ENCODE measurements at regions not wholly inside any gene's neighbourhood (a gene's known extent, or its start where the extent isn't known, plus 50 kb on each side); places are given as distances from the start of the nearest gene placed in this dataset.
"Not testable (repeated sequence)": the region's sequence is repeated elsewhere in the genome, so short reads cannot be mapped to it uniquely, and the experiment has no call there.

- H3K9ac ChIP-seq (ENCODE audit: low read length); H3K36me3 ChIP-seq (ENCODE audit: control insufficient read depth, insufficient read depth, low read length); H3K4me3 ChIP-seq (ENCODE audit: low read length); H3K4me1 ChIP-seq (ENCODE audit: control insufficient read depth, insufficient read depth, low read length); H3K27me3 ChIP-seq (ENCODE audit: control insufficient read depth, insufficient read depth, low read length); H3K27ac ChIP-seq (ENCODE audit: low read depth, low read length): not testable (repeated sequence)
These were observed 277.8 kb upstream of the ARHGAP42 start for GRCh38 chr11:100409267-100409666.

GRCh38 chr11:100419518-100419917 lies 267.6 kb upstream of the ARHGAP42 start:
- Histone ChIP-seq H3K4me3 (ENCODE audit: low read length) (no peak overlapping the region), H3K27me3 (ENCODE audit: control insufficient read depth, insufficient read depth, low read length) (no peaks in the 10 kb centered on the region), H3K4me1 (ENCODE audit: control insufficient read depth, insufficient read depth, low read length) (no peaks in the 10 kb centered on the region), H3K36me3 (ENCODE audit: control insufficient read depth, insufficient read depth, low read length) (no peaks in the 10 kb centered on the region), H3K27ac (ENCODE audit: low read depth, low read length) (no peak overlapping the region), H3K9ac (ENCODE audit: low read length) (no peak overlapping the region)

- Histone ChIP-seq H3K27me3 (ENCODE audit: control insufficient read depth, insufficient read depth, low read length) (no peaks in the 10 kb centered on the region), H3K4me3 (ENCODE audit: low read length) (no peak overlapping the region), H3K36me3 (ENCODE audit: control insufficient read depth, insufficient read depth, low read length) (no peaks in the 10 kb centered on the region), H3K27ac (ENCODE audit: low read depth, low read length) (no peak overlapping the region), H3K9ac (ENCODE audit: low read length) (no peak overlapping the region), H3K4me1 (ENCODE audit: control insufficient read depth, insufficient read depth, low read length) (no peaks in the 10 kb centered on the region)
These were observed 252.1 kb upstream of the ARHGAP42 start for GRCh38 chr11:100434821-100435641.

GRCh38 chr11:100438376-100438775 lies 248.7 kb upstream of the ARHGAP42 start:
- Histone ChIP-seq H3K27ac (ENCODE audit: low read depth, low read length) (no peak overlapping the region), H3K9ac (ENCODE audit: low read length) (no peak overlapping the region), H3K27me3 (ENCODE audit: control insufficient read depth, insufficient read depth, low read length) (no peaks in the 10 kb centered on the region), H3K4me1 (ENCODE audit: control insufficient read depth, insufficient read depth, low read length) (no peaks in the 10 kb centered on the region), H3K36me3 (ENCODE audit: control insufficient read depth, insufficient read depth, low read length) (no peaks in the 10 kb centered on the region), H3K4me3 (ENCODE audit: low read length) (no peak overlapping the region)

GRCh38 chr11:100441086-100441485 lies 246.0 kb upstream of the ARHGAP42 start:
- no peak overlapping the region for H3K27ac ChIP-seq (ENCODE audit: low read depth, low read length)
- H3K9ac ChIP-seq (ENCODE audit: low read length) = no peak overlapping the region
- H3K36me3 ChIP-seq (ENCODE audit: control insufficient read depth, insufficient read depth, low read length) = no peaks in the 10 kb centered on the region
- no peak overlapping the region for H3K4me3 ChIP-seq (ENCODE audit: low read length)
- no peaks in the 10 kb centered on the region for H3K4me1 ChIP-seq (ENCODE audit: control insufficient read depth, insufficient read depth, low read length)
- no peaks in the 10 kb centered on the region for H3K27me3 ChIP-seq (ENCODE audit: control insufficient read depth, insufficient read depth, low read length)

DNA sequence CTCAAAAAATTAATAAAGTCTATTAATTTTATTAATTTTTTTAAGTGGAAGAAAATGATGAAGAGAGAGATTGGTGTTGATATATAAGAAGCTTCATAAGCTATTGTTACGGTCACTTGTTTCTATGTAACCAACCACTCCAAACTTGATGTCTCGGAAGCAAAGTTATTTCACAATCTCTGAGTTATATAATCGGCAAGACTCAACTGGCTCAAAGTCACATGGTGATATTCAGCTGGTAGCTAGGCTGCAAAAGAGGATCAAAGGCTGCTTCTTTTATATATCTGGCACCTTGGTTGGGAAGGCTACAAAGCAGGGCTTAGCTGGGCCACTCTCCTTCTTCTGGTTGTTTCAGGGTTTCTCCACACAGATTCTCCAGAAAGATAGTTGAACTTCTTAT lies 245.1 kb upstream of the ARHGAP42 start:
- no peaks in the 10 kb centered on the region for H3K4me1 ChIP-seq (ENCODE audit: control insufficient read depth, insufficient read depth, low read length)
- H3K27ac ChIP-seq (ENCODE audit: low read depth, low read length) = no peak overlapping the region
- no peak overlapping the region for H3K9ac ChIP-seq (ENCODE audit: low read length)
- no peaks in the 10 kb centered on the region for H3K27me3 ChIP-seq (ENCODE audit: control insufficient read depth, insufficient read depth, low read length)
- no peaks in the 10 kb centered on the region for H3K36me3 ChIP-seq (ENCODE audit: control insufficient read depth, insufficient read depth, low read length)
- no peak overlapping the region for H3K4me3 ChIP-seq (ENCODE audit: low read length)

- no peak overlapping the region for H3K4me3 ChIP-seq (ENCODE audit: low read length)
- no peaks in the 10 kb centered on the region for H3K4me1 ChIP-seq (ENCODE audit: control insufficient read depth, insufficient read depth, low read length)
- no peak overlapping the region for H3K27ac ChIP-seq (ENCODE audit: low read depth, low read length)
- no peak overlapping the region for H3K9ac ChIP-seq (ENCODE audit: low read length)
- no peaks in the 10 kb centered on the region for H3K36me3 ChIP-seq (ENCODE audit: control insufficient read depth, insufficient read depth, low read length)
- H3K27me3 ChIP-seq (ENCODE audit: control insufficient read depth, insufficient read depth, low read length) = no peaks in the 10 kb centered on the region
These were observed 241.8 kb upstream of the ARHGAP42 start for GRCh38 chr11:100445231-100445735.

- H3K9ac ChIP-seq (ENCODE audit: low read length); H3K4me1 ChIP-seq (ENCODE audit: control insufficient read depth, insufficient read depth, low read length); H3K27ac ChIP-seq (ENCODE audit: low read depth, low read length); H3K4me3 ChIP-seq (ENCODE audit: low read length); H3K36me3 ChIP-seq (ENCODE audit: control insufficient read depth, insufficient read depth, low read length); H3K27me3 ChIP-seq (ENCODE audit: control insufficient read depth, insufficient read depth, low read length): not testable (repeated sequence)
These were observed 235.2 kb upstream of the ARHGAP42 start for GRCh38 chr11:100451801-100452460.

GRCh38 chr11:100459811-100460210 lies 227.3 kb upstream of the ARHGAP42 start:
- H3K36me3 ChIP-seq (ENCODE audit: control insufficient read depth, insufficient read depth, low read length) = no peaks in the 10 kb centered on the region
- H3K27me3 ChIP-seq (ENCODE audit: control insufficient read depth, insufficient read depth, low read length) = no peaks in the 10 kb centered on the region
- H3K4me3 ChIP-seq (ENCODE audit: low read length) = no peak overlapping the region

GRCh38 chr11:100460426-100460825 lies 226.7 kb upstream of the ARHGAP42 start:
- H3K9ac ChIP-seq (ENCODE audit: low read length) = no peak overlapping the region
- H3K27ac ChIP-seq (ENCODE audit: low read depth, low read length) = no peak overlapping the region
- no peaks in the 10 kb centered on the region for H3K4me1 ChIP-seq (ENCODE audit: control insufficient read depth, insufficient read depth, low read length)
- H3K27me3 ChIP-seq (ENCODE audit: control insufficient read depth, insufficient read depth, low read length) = no peaks in the 10 kb centered on the region
- H3K4me3 ChIP-seq (ENCODE audit: low read length) = no peak overlapping the region
- no peaks in the 10 kb centered on the region for H3K36me3 ChIP-seq (ENCODE audit: control insufficient read depth, insufficient read depth, low read length)

More at GRCh38 chr11:100459811-100460210, 227.3 kb upstream of the ARHGAP42 start:
- no peaks in the 10 kb centered on the region for H3K4me1 ChIP-seq (ENCODE audit: control insufficient read depth, insufficient read depth, low read length)
- H3K9ac ChIP-seq (ENCODE audit: low read length) = no peak overlapping the region
- no peak overlapping the region for H3K27ac ChIP-seq (ENCODE audit: low read depth, low read length)

DNA sequence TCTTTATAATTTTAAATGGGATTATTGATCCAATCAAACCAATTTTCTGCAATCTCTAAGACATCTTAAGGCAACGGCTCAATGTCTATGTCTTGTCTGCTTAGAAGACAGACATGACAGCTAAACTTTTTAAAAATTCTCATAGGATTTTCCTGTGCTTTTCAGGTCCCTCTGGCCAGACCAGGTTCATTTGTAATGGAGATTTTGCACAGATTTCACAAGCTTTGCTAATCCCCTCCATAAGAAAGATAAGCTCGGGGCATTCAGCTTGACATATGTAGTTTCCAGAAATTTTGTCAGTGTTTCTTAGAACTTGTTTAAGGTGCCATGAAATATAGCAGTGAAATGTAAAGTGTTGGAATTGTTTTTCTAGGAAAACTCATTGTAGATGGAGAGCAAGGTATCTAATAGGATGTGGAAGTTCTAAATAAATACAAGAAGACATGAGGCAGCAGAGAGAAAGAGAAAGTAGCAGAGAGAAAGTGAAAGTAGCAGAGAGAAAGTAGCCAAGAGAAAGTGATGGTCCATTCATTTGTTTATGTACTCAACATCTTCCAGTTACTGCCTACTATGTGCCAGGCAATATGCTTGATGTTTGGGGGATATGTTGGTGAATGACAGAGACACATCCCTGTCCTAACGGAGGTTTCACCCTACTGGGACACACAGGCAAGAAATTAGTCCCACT lies 219.1 kb upstream of the ARHGAP42 start:
- no peaks in the 10 kb centered on the region for H3K4me1 ChIP-seq (ENCODE audit: control insufficient read depth, insufficient read depth, low read length)
- no peak overlapping the region for H3K4me3 ChIP-seq (ENCODE audit: low read length)
- H3K27ac ChIP-seq (ENCODE audit: low read depth, low read length) = no peak overlapping the region
- no peaks in the 10 kb centered on the region for H3K36me3 ChIP-seq (ENCODE audit: control insufficient read depth, insufficient read depth, low read length)
- H3K27me3 ChIP-seq (ENCODE audit: control insufficient read depth, insufficient read depth, low read length) = no peaks in the 10 kb centered on the region
- no peak overlapping the region for H3K9ac ChIP-seq (ENCODE audit: low read length)

DNA sequence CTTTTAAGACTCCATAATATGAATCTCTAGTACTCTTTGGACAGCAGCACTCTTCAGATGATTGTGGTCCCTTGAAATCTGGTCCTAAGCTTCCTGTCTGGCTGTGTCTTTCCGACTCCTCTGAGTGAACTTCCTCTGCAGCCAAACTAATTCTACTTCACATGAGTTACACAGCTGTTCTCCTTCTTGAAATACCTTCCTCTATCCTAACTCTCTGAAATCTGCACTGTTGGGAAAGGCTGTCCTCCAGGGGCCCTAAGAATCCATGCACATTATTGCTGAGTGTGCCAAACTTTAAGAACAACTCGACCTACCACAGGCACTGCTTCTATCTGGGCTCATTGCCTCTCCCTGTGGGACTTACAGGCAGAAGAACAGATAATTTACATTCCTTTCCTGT lies 217.3 kb upstream of the ARHGAP42 start:
- no peak overlapping the region for H3K9ac ChIP-seq (ENCODE audit: low read length)
- no peaks in the 10 kb centered on the region for H3K27me3 ChIP-seq (ENCODE audit: control insufficient read depth, insufficient read depth, low read length)
- H3K4me3 ChIP-seq (ENCODE audit: low read length) = no peak overlapping the region
- H3K4me1 ChIP-seq (ENCODE audit: control insufficient read depth, insufficient read depth, low read length) = no peaks in the 10 kb centered on the region
- no peak overlapping the region for H3K27ac ChIP-seq (ENCODE audit: low read depth, low read length)
- H3K36me3 ChIP-seq (ENCODE audit: control insufficient read depth, insufficient read depth, low read length) = no peaks in the 10 kb centered on the region
